ENCODE measurements at regions not wholly inside any gene's neighbourhood (a gene's known extent, or its start where the extent isn't known, plus 50 kb on each side); places are given as distances from the start of the nearest gene placed in this dataset.

- H3K4me1 ChIP-seq: no peaks in the 10 kb centered on the region
- no peaks in the 10 kb centered on the region for H3K27me3 ChIP-seq
- WGBS, 2 donors: 90 to 95% methylated on average over 6 of the region's 6 CpGs
- H3K4me3 ChIP-seq: no peak overlapping the region
- intact Hi-C loops (cut with DNase I; ENCODE audit: low total_unique reads): no loop called here
- no peak overlapping the region for H3K27ac ChIP-seq
- no peaks in the 10 kb centered on the region for H3K9me3 ChIP-seq
- no peaks in the 10 kb centered on the region for H3K36me3 ChIP-seq (ENCODE audit: low read depth, missing control alignments)
- DNase-seq: no peak
- TF ChIP-seq CTCF (IDR thresholded peaks at IDR 0.05) (no peak), POLR2A (IDR thresholded peaks at IDR 0.05) (no peak)
These were observed 194.3 kb downstream of the HAUS1 start for GRCh38 chr18:46298511-46298910.

- Histone ChIP-seq H3K4me1 (no peaks in the 10 kb centered on the region), H3K27me3 (no peaks in the 10 kb centered on the region), H3K27ac (no peak overlapping the region), H3K36me3 (ENCODE audit: low read depth, missing control alignments) (no peaks in the 10 kb centered on the region), H3K9me3 (no peaks in the 10 kb centered on the region), H3K4me3 (no peak overlapping the region)
- TF ChIP-seq POLR2A (IDR thresholded peaks at IDR 0.05) (no peak), CTCF (IDR thresholded peaks at IDR 0.05) (no peak)
- DNase-seq: no peak
- intact Hi-C loops (cut with DNase I; ENCODE audit: low total_unique reads): no loop called here
- WGBS, 2 donors: 87 to 89% methylated on average over 7 of the region's 7 CpGs
These were observed 195.4 kb downstream of the HAUS1 start for GRCh38 chr18:46299465-46300008.

GRCh38 chr18:46301081-46301480, 196.9 kb downstream of the HAUS1 start:
- Histone ChIP-seq H3K4me3 (no peak overlapping the region), H3K27ac (no peak overlapping the region), H3K9me3 (no peaks in the 10 kb centered on the region), H3K36me3 (ENCODE audit: low read depth, missing control alignments) (no peaks in the 10 kb centered on the region), H3K4me1 (no peaks in the 10 kb centered on the region), H3K27me3 (no peaks in the 10 kb centered on the region)
- TF ChIP-seq CTCF (IDR thresholded peaks at IDR 0.05) (no peak), POLR2A (IDR thresholded peaks at IDR 0.05) (no peak)
- no peak for DNase-seq
- intact Hi-C loops (cut with DNase I; ENCODE audit: low total_unique reads): no loop called here
- WGBS, 2 donors: 73 to 74% methylated on average over 5 to 6 of the region's 6 CpGs

- H3K4me3 ChIP-seq: no peak overlapping the region
- H3K36me3 ChIP-seq (ENCODE audit: low read depth, missing control alignments): no peaks in the 10 kb centered on the region
- no peaks in the 10 kb centered on the region for H3K9me3 ChIP-seq
- DNase-seq: no peak
- no peak overlapping the region for H3K27ac ChIP-seq
- H3K4me1 ChIP-seq: no peaks in the 10 kb centered on the region
- intact Hi-C loops (cut with DNase I; ENCODE audit: low total_unique reads): no loop called here
- H3K27me3 ChIP-seq: no peaks in the 10 kb centered on the region
- TF ChIP-seq POLR2A (IDR thresholded peaks at IDR 0.05) (no peak), CTCF (IDR thresholded peaks at IDR 0.05) (no peak)
- 54 to 82% methylated on average over 9 of the region's 9 CpGs for WGBS, 2 donors
These were observed 197.4 kb downstream of the HAUS1 start for GRCh38 chr18:46301571-46301970.
